ENCODE measurements at regions not wholly inside any gene's neighbourhood (a gene's known extent, or its start where the extent isn't known, plus 50 kb on each side); places are given as distances from the start of the nearest gene placed in this dataset.

- no TSS peak for BruUV-seq (replicated peaks)
- no peak for DNase-seq (ENCODE audit: unreplicated experiment)
- TF ChIP-seq, protein P1, sequence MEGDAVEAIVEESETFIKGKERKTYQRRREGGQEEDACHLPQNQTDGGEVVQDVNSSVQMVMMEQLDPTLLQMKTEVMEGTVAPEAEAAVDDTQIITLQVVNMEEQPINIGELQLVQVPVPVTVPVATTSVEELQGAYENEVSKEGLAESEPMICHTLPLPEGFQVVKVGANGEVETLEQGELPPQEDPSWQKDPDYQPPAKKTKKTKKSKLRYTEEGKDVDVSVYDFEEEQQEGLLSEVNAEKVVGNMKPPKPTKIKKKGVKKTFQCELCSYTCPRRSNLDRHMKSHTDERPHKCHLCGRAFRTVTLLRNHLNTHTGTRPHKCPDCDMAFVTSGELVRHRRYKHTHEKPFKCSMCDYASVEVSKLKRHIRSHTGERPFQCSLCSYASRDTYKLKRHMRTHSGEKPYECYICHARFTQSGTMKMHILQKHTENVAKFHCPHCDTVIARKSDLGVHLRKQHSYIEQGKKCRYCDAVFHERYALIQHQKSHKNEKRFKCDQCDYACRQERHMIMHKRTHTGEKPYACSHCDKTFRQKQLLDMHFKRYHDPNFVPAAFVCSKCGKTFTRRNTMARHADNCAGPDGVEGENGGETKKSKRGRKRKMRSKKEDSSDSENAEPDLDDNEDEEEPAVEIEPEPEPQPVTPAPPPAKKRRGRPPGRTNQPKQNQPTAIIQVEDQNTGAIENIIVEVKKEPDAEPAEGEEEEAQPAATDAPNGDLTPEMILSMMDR (IDR thresholded peaks at IDR 0.05; ENCODE audit: unreplicated experiment) = no peak
- no peak overlapping the region for H3K27ac Mint-ChIP-seq (ENCODE audit: low read depth, unreplicated experiment)
- intact Hi-C loops (cut with micrococcal nuclease) = no loop called here
- ChIA-PET POLR2A (no interaction called here), CTCF (no interaction called here)
- peaks cover 73% of the 10 kb centered on the region for H3K27me3 Mint-ChIP-seq (ENCODE audit: insufficient read depth, unreplicated experiment)
- H3K4me1 Mint-ChIP-seq (ENCODE audit: insufficient read depth, unreplicated experiment) = peaks cover 6% of the 10 kb centered on the region
- no peaks in the 10 kb centered on the region for H3K36me3 Mint-ChIP-seq (ENCODE audit: insufficient read depth, unreplicated experiment)
- no peak overlapping the region for H3K4me3 Mint-ChIP-seq (ENCODE audit: unreplicated experiment)
- H3K9me3 Mint-ChIP-seq (ENCODE audit: unreplicated experiment) = no peaks in the 10 kb centered on the region
These were observed 125.3 kb downstream of the SLC24A2 start for GRCh38 chr9:19663570-19663969.

DNA sequence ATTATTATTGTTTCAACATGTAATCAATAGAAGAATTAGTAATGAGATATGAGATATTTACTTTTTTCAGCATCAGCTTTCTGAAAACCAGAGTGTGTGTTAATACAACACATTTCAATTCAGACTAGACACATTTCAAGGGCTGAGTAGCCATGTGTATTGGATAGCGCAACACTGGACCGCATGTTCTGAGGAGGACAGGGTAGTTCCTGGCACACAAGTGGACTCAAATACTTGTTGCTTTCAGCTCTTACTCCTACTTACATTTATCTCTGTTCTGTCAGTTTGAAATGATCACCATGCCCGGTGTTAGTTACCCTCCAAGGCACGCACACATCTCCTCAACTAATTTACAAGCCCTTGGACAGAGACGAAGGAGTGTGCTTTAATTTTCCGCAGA lies 126.6 kb downstream of the SLC24A2 start:
- H3K36me3 Mint-ChIP-seq (ENCODE audit: insufficient read depth, unreplicated experiment) = no peaks in the 10 kb centered on the region
- TF ChIP-seq, protein P1 (IDR thresholded peaks at IDR 0.05; ENCODE audit: unreplicated experiment) = no peak
- no peak overlapping the region for H3K4me3 Mint-ChIP-seq (ENCODE audit: unreplicated experiment)
- no peaks in the 10 kb centered on the region for H3K9me3 Mint-ChIP-seq (ENCODE audit: unreplicated experiment)
- no TSS peak for BruUV-seq (replicated peaks)
- peaks cover 63% of the 10 kb centered on the region for H3K27me3 Mint-ChIP-seq (ENCODE audit: insufficient read depth, unreplicated experiment)
- ChIA-PET POLR2A (no interaction called here), CTCF (interaction anchor here (0.6 kb wide), 1 partner anchor 243 kb away, joined by 3 read pairs; no protein-coding TSS in a partner anchor)
- intact Hi-C loops (cut with micrococcal nuclease) = no loop called here
- DNase-seq (ENCODE audit: unreplicated experiment) = no peak
- H3K4me1 Mint-ChIP-seq (ENCODE audit: insufficient read depth, unreplicated experiment) = peaks cover 6% of the 10 kb centered on the region
- no peak overlapping the region for H3K27ac Mint-ChIP-seq (ENCODE audit: low read depth, unreplicated experiment)

GRCh38 chr9:19660019-19660418 lies 128.8 kb downstream of the SLC24A2 start:
- peaks cover 6% of the 10 kb centered on the region for H3K4me1 Mint-ChIP-seq (ENCODE audit: insufficient read depth, unreplicated experiment)
- no TSS peak for BruUV-seq (replicated peaks)
- intact Hi-C loops (cut with micrococcal nuclease) = no loop called here
- H3K27me3 Mint-ChIP-seq (ENCODE audit: insufficient read depth, unreplicated experiment) = peaks cover 70% of the 10 kb centered on the region
- no peaks in the 10 kb centered on the region for H3K36me3 Mint-ChIP-seq (ENCODE audit: insufficient read depth, unreplicated experiment)
- TF ChIP-seq, protein P1 (IDR thresholded peaks at IDR 0.05; ENCODE audit: unreplicated experiment) = no peak
- ChIA-PET CTCF (interaction anchor here (0.7 to 1.3 kb wide), 2 partner anchors 10 to 42 kb away, joined by 3 to 4 read pairs; no protein-coding TSS in a partner anchor), POLR2A (no interaction called here)
- DNase-seq (ENCODE audit: unreplicated experiment) = peak; percentile 31
- H3K27ac Mint-ChIP-seq (ENCODE audit: low read depth, unreplicated experiment) = no peak overlapping the region
- H3K9me3 Mint-ChIP-seq (ENCODE audit: unreplicated experiment) = no peaks in the 10 kb centered on the region
- H3K4me3 Mint-ChIP-seq (ENCODE audit: unreplicated experiment) = no peak overlapping the region

DNA sequence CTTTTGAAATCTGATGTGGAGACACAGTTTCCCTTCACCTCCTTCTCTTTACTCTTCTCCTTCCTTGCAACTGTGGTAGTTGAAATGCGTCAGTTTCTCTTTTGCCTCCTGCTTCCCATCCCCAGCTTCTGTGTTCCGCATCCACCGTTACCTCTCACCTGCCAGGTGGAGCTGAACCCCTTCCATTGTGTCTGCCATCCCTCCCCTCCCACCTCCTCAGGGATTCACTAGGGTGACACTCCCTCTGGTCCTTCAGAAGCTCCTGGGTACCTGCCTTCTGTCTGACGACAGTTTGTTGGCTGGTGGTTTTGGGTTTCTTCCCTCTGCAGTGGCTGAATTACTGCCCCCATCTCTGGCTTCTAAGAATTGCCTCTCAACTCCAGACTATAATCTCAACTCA lies 132.1 kb downstream of the SLC24A2 start:
- no TSS peak for BruUV-seq (replicated peaks)
- no peaks in the 10 kb centered on the region for H3K36me3 Mint-ChIP-seq (ENCODE audit: insufficient read depth, unreplicated experiment)
- no peak for DNase-seq (ENCODE audit: unreplicated experiment)
- H3K4me1 Mint-ChIP-seq (ENCODE audit: insufficient read depth, unreplicated experiment) = peaks cover 6% of the 10 kb centered on the region
- TF ChIP-seq, protein P1 (IDR thresholded peaks at IDR 0.05; ENCODE audit: unreplicated experiment) = no peak
- H3K4me3 Mint-ChIP-seq (ENCODE audit: unreplicated experiment) = no peak overlapping the region
- H3K9me3 Mint-ChIP-seq (ENCODE audit: unreplicated experiment) = no peaks in the 10 kb centered on the region
- intact Hi-C loops (cut with micrococcal nuclease) = no loop called here
- H3K27me3 Mint-ChIP-seq (ENCODE audit: insufficient read depth, unreplicated experiment) = peaks cover 68% of the 10 kb centered on the region
- ChIA-PET CTCF (no interaction called here), POLR2A (no interaction called here)
- no peak overlapping the region for H3K27ac Mint-ChIP-seq (ENCODE audit: low read depth, unreplicated experiment)
